ENCODE measurements at regions not wholly inside any gene's neighbourhood (a gene's known extent, or its start where the extent isn't known, plus 50 kb on each side); places are given as distances from the start of the nearest gene placed in this dataset.

DNA sequence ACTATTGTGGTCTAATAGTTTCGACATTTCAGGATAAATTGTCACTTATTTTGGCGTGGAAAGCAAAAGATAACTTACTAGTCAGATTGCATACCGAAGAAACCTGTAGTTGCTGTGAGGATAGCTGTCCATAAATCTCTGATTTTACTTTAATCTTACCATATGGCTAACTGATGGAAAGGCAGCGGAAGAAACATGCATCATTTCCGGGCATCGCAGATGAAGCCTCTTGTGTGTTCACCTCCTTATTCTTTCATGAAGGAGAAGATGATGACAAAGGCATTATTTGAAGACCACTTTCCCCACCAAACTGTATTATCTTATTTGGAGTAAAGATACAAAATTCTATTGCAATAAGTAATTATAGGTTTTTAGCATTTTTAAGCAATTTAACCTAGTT is 763.6 kb upstream of the SLITRK6 start:
- Mint-ChIP-seq H3K4me3 (no peak overlapping the region), H3K27me3 (no peaks in the 10 kb centered on the region), H3K9me3 (no peaks in the 10 kb centered on the region), H3K36me3 (no peaks in the 10 kb centered on the region), H3K4me1 (ENCODE audit: unreplicated experiment) (no peaks in the 10 kb centered on the region), H3K27ac (no peak overlapping the region)
- TF ChIP-seq, protein P1, sequence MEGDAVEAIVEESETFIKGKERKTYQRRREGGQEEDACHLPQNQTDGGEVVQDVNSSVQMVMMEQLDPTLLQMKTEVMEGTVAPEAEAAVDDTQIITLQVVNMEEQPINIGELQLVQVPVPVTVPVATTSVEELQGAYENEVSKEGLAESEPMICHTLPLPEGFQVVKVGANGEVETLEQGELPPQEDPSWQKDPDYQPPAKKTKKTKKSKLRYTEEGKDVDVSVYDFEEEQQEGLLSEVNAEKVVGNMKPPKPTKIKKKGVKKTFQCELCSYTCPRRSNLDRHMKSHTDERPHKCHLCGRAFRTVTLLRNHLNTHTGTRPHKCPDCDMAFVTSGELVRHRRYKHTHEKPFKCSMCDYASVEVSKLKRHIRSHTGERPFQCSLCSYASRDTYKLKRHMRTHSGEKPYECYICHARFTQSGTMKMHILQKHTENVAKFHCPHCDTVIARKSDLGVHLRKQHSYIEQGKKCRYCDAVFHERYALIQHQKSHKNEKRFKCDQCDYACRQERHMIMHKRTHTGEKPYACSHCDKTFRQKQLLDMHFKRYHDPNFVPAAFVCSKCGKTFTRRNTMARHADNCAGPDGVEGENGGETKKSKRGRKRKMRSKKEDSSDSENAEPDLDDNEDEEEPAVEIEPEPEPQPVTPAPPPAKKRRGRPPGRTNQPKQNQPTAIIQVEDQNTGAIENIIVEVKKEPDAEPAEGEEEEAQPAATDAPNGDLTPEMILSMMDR (conservative IDR thresholded peaks at IDR 0.05), result no peak
- no peak for DNase-seq (ENCODE audit: extremely low spot score, unreplicated experiment)

DNA sequence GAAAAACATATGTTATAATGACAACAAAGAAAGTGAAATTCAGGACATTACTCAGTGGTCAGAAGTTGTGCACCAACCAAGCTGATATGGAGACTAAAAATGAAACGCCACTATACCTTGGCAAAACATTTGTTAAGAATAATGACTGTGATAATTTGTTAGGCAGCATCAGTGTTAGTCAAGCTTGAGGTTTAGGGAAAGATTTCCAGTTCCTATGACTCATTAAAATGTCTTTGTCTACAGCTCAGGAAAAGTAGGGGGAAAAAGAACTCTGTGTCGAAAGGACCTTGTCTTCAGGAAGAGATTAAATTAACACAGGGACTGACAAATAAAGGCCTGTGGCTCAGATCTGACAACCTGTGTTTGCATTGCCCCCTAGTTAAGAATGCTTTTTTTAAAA is 764.1 kb upstream of the SLITRK6 start:
- no peaks in the 10 kb centered on the region for H3K4me1 Mint-ChIP-seq (ENCODE audit: unreplicated experiment)
- H3K4me3 Mint-ChIP-seq, result no peak overlapping the region
- H3K36me3 Mint-ChIP-seq, result no peaks in the 10 kb centered on the region
- H3K27me3 Mint-ChIP-seq, result no peaks in the 10 kb centered on the region
- no peak for DNase-seq (ENCODE audit: extremely low spot score, unreplicated experiment)
- H3K9me3 Mint-ChIP-seq, result no peaks in the 10 kb centered on the region
- TF ChIP-seq, protein P1 (conservative IDR thresholded peaks at IDR 0.05), result no peak
- H3K27ac Mint-ChIP-seq, result no peak overlapping the region

DNA sequence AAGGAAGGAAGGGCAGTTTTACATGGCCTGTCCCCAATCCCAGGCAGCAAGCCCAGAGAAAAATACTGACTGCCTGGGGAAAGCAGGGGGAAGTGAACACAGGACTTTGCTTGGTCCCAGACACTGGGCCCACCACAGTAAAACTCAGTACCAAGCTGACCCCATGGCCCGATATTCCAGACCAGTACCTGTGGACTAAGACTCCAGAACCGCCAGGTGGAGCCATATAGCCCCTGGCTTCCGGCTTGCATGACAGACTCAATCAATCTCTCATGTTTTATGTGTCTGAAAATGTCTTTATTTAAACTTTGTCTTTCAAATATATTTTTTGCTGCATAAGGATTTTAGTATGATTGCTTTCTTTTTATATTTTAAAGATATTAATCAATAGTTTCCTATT is 767.9 kb upstream of the SLITRK6 start:
- no peak overlapping the region for H3K4me3 Mint-ChIP-seq
- H3K27me3 Mint-ChIP-seq, result no peaks in the 10 kb centered on the region
- TF ChIP-seq, protein P1 (conservative IDR thresholded peaks at IDR 0.05), result peak; percentile 21
- H3K36me3 Mint-ChIP-seq, result no peaks in the 10 kb centered on the region
- no peaks in the 10 kb centered on the region for H3K9me3 Mint-ChIP-seq
- H3K4me1 Mint-ChIP-seq (ENCODE audit: unreplicated experiment), result no peaks in the 10 kb centered on the region
- no peak overlapping the region for H3K27ac Mint-ChIP-seq
- DNase-seq (ENCODE audit: extremely low spot score, unreplicated experiment), result no peak

DNA sequence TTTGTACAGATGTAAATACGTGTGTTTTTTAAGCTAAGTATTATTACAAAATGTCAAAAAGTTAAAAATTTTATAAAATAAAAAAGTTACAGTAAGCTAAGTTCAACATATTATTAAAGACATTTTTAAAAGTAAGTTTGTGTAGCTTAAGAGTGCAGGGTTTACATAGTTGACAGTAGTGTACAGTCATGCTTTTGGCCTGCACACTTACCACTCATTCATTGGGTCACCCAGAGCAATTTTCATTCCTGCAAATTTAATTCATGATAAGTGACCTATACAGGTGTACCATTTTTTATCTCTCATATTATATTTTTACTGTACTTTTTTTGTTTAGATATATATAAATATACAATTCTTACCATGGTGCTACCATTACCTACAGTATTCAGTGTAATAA is 769.9 kb upstream of the SLITRK6 start:
- TF ChIP-seq, protein P1 (conservative IDR thresholded peaks at IDR 0.05), result no peak
- DNase-seq (ENCODE audit: extremely low spot score, unreplicated experiment), result no peak
- no peaks in the 10 kb centered on the region for H3K27me3 Mint-ChIP-seq

DNA sequence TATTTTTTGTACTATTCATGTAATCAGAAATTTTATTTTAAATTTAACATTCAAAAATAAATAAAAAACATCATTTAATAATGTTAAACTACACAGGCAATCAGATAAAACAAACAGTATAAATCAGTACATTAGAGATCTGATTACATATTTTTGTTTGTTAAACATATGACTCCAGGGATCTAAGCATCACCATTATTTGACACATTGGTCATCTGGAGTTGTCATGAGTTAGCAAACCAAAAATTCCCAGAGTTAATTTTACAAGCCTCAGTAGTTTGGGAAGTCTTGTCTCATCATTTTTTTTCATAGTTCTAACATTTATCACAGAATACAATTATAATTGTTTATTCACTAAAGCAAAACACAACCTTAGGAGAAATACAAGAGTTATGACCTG is 770.8 kb upstream of the SLITRK6 start:
- Mint-ChIP-seq H3K36me3 (no peaks in the 10 kb centered on the region), H3K27ac (no peak overlapping the region), H3K4me3 (no peak overlapping the region), H3K27me3 (no peaks in the 10 kb centered on the region), H3K9me3 (no peaks in the 10 kb centered on the region), H3K4me1 (ENCODE audit: unreplicated experiment) (no peaks in the 10 kb centered on the region)
- TF ChIP-seq, protein P1 (conservative IDR thresholded peaks at IDR 0.05), result no peak
- DNase-seq (ENCODE audit: extremely low spot score, unreplicated experiment), result no peak

More for the DNA sequence above, 769.9 kb upstream of the SLITRK6 start:
- Mint-ChIP-seq H3K4me3 (no peak overlapping the region), H3K9me3 (no peaks in the 10 kb centered on the region), H3K36me3 (no peaks in the 10 kb centered on the region), H3K4me1 (ENCODE audit: unreplicated experiment) (no peaks in the 10 kb centered on the region), H3K27ac (no peak overlapping the region)

DNA sequence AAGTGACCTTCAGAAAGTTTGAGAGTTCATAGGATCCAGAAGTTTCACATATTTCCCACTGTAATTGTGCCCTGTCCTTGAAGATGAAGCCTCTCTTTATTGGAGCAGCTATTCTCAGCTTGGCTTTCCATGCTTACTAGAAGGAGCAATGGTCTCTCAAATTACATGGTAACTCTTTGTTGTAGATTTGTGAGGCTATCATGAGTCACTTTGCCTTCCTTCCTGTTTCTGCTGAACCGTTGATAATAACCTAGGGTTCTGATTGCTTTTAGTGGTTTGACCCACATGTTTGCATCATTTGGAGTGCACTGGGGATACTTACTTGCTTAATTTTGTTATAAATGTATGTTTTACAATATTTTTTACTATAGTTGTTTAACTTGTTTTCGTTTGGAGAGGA is 772.9 kb upstream of the SLITRK6 start:
- H3K4me3 Mint-ChIP-seq, result no peak overlapping the region
- H3K27ac Mint-ChIP-seq, result no peak overlapping the region
- TF ChIP-seq, protein P1 (conservative IDR thresholded peaks at IDR 0.05), result no peak
- no peaks in the 10 kb centered on the region for H3K4me1 Mint-ChIP-seq (ENCODE audit: unreplicated experiment)
- H3K9me3 Mint-ChIP-seq, result no peaks in the 10 kb centered on the region
- H3K27me3 Mint-ChIP-seq, result no peaks in the 10 kb centered on the region
- no peak for DNase-seq (ENCODE audit: extremely low spot score, unreplicated experiment)
- H3K36me3 Mint-ChIP-seq, result no peaks in the 10 kb centered on the region

Data from type B pancreatic cell (in vitro differentiated cells).